GM12865 (cell line): ENCODE measurements at regions not wholly inside any gene's neighbourhood (a gene's known extent, or its start where the extent isn't known, plus 50 kb on each side); places are given as distances from the start of the nearest gene placed in this dataset.

Experiments
- DNase-seq: peaks from one replicate; pipeline ENCODE4 v3.0.0; 2010; ENCODE audit warnings: low read depth
- H3K4me3 ChIP-seq: 2 replicates; pipeline ENCODE4 v1.5.1; 2011; ENCODE audit warnings: mild to moderate bottlenecking, low read depth, low read length, control low read depth
- CTCF ChIP-seq: IDR thresholded peaks from 2 replicates; pipeline ENCODE4 v1.5.1; 2011; ENCODE audit warnings: low read length, control low read depth, low read depth, inconsistent platforms; ENCODE audit not compliant: insufficient read depth; ENCODE audit errors: missing control alignments

- no peak overlapping the region for H3K4me3 ChIP-seq
- DNase-seq: no peak
- TF ChIP-seq CTCF: no peak
These were observed 144.5 kb upstream of the RPRM start for GRCh38 chr2:153623020-153623419.

GRCh38 chr2:153626676-153627075 lies 148.1 kb upstream of the RPRM start:
- no peak for TF ChIP-seq CTCF
- no peak overlapping the region for H3K4me3 ChIP-seq
- DNase-seq: no peak

- DNase-seq: no peak
- TF ChIP-seq CTCF: no peak
- H3K4me3 ChIP-seq: no peak overlapping the region
These were observed 156.9 kb upstream of the RPRM start for GRCh38 chr2:153635494-153635893.

GRCh38 chr2:153641046-153641445 lies 162.5 kb upstream of the RPRM start:
- H3K4me3 ChIP-seq: no peak overlapping the region
- no peak for DNase-seq

GRCh38 chr2:153644955-153645354 lies 166.4 kb upstream of the RPRM start:
- no peak overlapping the region for H3K4me3 ChIP-seq
- no peak for TF ChIP-seq CTCF

More at GRCh38 chr2:153641046-153641445, 162.5 kb upstream of the RPRM start:
- TF ChIP-seq CTCF: no peak

GRCh38 chr2:153645599-153645998 lies 167.0 kb upstream of the RPRM start:
- TF ChIP-seq CTCF: no peak
- no peak overlapping the region for H3K4me3 ChIP-seq
- no peak for DNase-seq

More at GRCh38 chr2:153644955-153645354, 166.4 kb upstream of the RPRM start:
- DNase-seq: no peak

- TF ChIP-seq CTCF: no peak
- H3K4me3 ChIP-seq: no peak overlapping the region
- DNase-seq: no peak
These were observed 179.1 kb upstream of the RPRM start for GRCh38 chr2:153657651-153658050.
